ENCODE measurements at regions not wholly inside any gene's neighbourhood (a gene's known extent, or its start where the extent isn't known, plus 50 kb on each side); places are given as distances from the start of the nearest gene placed in this dataset.

DNA sequence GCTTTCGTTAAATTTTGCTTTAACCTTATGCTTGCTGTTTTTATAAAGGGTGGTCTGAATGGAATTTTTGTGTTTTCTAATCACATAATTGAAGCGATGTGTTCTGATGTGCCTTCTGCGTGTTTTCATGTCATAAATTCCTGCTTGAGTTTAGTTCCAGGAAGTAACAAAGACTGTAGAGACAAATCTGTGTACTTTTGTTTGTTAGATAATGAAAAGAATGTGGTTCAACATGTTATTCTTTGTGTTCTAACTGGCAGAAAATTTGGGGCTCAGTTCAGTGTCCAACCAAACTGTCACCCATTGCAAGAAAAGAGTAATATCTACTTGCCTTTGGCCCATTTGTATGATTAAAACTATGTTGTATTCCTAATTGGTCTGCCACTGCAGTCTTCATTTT, 324.0 kb downstream of the DIPK2A start:
- DNase-seq (ENCODE audit: low spot score) = no peak

- no peak for DNase-seq (ENCODE audit: low spot score)
These were observed 325.2 kb downstream of the DIPK2A start for GRCh38 chr3:144296808-144297207.

GRCh38 chr3:144301863-144302262, 330.2 kb downstream of the DIPK2A start:
- no peak for DNase-seq (ENCODE audit: low spot score)

GRCh38 chr3:144307951-144308350, 336.3 kb downstream of the DIPK2A start:
- DNase-seq (ENCODE audit: low spot score) = no peak

GRCh38 chr3:144308396-144308795, 336.8 kb downstream of the DIPK2A start:
- DNase-seq (ENCODE audit: low spot score) = no peak

GRCh38 chr3:144312702-144313101, 341.1 kb downstream of the DIPK2A start:
- DNase-seq (ENCODE audit: low spot score) = no peak

GRCh38 chr3:144314946-144315345, 343.3 kb downstream of the DIPK2A start:
- DNase-seq (ENCODE audit: low spot score) = no peak

- DNase-seq (ENCODE audit: low spot score) = no peak
These were observed 346.3 kb downstream of the DIPK2A start for GRCh38 chr3:144317961-144318360.

DNA sequence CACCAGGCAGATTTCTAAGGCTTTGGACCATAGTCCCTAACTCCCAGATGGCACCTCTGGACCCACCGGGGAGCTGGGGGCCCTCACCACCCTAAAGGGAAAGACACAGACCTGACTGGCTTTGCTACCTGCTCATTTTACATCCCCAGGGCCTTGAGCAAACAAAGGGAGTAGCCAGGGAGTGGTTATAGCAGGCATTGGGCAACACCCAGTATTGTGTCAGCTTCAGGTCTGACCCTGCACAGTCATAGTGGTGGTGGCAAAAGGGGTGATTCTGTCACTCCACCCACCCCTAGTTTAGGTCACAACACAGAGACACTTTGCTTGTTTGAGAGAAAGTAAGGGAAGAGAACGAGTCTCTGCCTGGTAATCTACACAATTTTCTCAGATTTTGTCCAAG, 352.5 kb downstream of the DIPK2A start:
- no peak for DNase-seq (ENCODE audit: low spot score)

GRCh38 chr3:144332868-144333267, 361.2 kb downstream of the DIPK2A start:
- no peak for DNase-seq (ENCODE audit: low spot score)

DNA sequence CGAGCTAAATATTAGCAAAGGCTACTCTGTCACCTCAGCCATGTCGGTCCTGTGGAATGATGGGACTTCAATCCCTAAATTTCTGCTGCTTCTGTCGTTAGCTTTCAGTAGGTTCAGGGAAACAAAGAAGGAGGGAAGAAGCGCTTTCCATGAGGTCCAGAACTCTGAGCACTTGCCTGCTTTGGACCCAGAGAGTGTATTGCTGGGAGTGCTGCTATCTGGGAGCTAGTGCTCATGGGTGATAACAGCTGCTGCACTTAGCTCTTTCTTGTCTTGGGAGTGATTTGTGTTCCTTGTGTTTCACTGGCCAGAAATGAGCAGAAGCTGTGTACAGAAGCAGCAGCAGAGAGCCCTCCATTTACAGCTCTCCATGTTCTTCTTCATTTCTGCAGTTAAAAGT, 369.8 kb downstream of the DIPK2A start:
- DNase-seq (ENCODE audit: low spot score) = no peak

DNA sequence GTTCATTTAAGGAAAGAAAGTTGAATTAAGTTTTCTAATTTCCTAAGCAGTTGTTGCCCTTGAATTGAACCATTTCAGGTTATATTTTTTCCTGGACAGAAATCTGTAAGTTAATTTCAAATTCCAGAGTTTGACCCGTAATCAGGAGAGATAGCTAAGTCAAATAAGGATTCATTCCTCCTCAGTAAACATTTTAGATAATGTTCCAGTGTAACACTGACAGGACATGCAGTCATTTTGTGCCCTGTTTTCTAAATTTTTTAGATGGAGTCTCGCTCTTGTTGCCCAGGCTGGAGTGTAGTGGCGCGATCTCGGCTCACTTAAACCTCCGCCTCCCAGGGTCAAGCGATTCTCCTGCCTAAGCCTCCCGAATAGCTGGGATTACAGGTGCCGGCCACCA, 371.7 kb downstream of the DIPK2A start:
- DNase-seq (ENCODE audit: low spot score) = no peak

DNA sequence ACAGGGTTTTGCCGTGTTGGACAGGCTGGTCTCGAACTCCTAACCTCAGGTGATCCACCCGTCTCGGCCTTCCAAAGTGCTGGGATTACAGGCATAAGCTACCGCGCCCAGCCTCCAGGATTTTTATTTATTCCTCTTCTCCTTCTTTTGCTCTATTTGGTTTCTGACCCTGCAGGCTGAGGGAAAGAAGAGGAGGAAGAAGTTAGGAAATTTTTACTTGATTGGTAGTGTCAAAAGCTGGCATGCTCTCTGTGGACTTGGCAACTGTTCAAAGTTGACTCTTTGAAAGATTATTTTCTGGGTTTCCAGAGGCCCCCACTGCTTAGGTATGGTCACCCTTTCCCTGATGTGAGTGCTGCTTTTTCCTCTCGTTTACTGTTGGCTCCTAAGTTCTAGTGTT, 372.2 kb downstream of the DIPK2A start:
- no peak for DNase-seq (ENCODE audit: low spot score)

GRCh38 chr3:144344925-144345548, 373.4 kb downstream of the DIPK2A start:
- DNase-seq (ENCODE audit: low spot score) = peak; percentile 20

GRCh38 chr3:144350125-144350524, 378.5 kb downstream of the DIPK2A start:
- no peak for DNase-seq (ENCODE audit: low spot score)

- DNase-seq (ENCODE audit: low spot score) = no peak
These were observed 379.4 kb downstream of the DIPK2A start for GRCh38 chr3:144351011-144351410.

- no peak for DNase-seq (ENCODE audit: low spot score)
These were observed 380.2 kb downstream of the DIPK2A start for GRCh38 chr3:144351773-144352365.

DNA sequence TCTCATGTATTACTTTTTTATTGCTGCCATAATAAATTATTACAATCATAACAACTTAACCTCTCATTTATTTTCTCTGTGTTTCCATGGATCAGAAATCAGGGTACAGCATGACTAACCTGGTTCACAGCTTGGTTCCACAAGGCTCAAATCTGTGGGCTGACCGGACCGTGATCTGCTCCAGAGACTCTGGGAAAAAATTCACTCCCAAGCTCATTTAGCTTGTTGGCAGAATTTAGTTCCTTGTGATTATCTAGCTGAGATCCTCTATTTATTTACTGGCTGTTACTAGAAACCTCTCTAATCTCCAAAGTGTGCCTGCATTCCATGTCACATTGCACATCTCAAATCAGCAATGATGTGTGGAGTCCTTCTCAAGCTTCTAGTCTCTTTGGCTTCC, 386.6 kb downstream of the DIPK2A start:
- DNase-seq (ENCODE audit: low spot score) = no peak

GRCh38 chr3:144361002-144361401, 389.4 kb downstream of the DIPK2A start:
- DNase-seq (ENCODE audit: low spot score) = no peak

DNA sequence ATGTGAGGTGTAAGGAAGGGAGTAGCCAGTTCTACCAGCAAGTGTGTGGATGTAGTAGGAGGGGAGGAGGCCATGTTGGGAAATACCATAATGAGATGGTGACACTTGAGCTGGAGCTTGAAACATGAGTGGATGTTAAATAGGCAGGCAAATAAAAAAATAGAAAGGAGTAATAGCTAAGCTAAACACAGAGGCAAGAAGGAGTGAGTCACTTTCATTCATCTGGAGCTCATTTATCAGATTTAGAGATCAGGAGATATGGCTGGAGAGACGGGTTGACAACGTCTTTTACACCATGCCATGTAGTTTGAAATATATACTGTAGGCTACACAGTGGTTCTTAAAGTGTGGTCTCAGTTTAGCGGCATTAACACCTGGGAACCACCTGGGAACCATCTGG, 390.5 kb downstream of the DIPK2A start:
- no peak for DNase-seq (ENCODE audit: low spot score)

DNA sequence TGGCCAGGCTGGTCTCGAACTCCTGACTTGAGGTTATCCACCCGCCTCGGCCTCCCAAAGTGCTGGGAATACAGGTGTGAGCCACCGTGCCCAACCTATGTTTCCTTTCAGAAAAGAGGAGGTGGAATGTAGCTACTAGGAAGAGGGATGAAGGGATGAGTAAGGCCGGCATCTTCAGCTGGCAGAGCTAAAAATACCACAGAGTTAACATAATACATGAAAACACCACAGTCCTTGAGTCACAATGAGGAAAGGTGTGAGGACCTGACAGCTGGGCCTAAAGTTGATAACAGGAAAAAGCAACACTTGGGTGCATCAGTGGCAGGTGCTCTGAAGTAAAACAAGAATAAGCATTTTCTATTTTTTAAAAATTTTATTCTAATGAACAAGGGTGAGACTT, 392.2 kb downstream of the DIPK2A start:
- DNase-seq (ENCODE audit: low spot score) = no peak

GRCh38 chr3:144364737-144365136, 393.1 kb downstream of the DIPK2A start:
- no peak for DNase-seq (ENCODE audit: low spot score)

GRCh38 chr3:144369129-144369879, 397.7 kb downstream of the DIPK2A start:
- DNase-seq (ENCODE audit: low spot score) = no peak

GRCh38 chr3:144375088-144375487, 403.5 kb downstream of the DIPK2A start:
- DNase-seq (ENCODE audit: low spot score) = no peak

Data from SW480 (cell line).